ENCODE measurements at regions not wholly inside any gene's neighbourhood (a gene's known extent, or its start where the extent isn't known, plus 50 kb on each side); places are given as distances from the start of the nearest gene placed in this dataset.

GRCh38 chr6:167761794-167762258 lies 64.9 kb upstream of the AFDN start:
- H3K36me3 ChIP-seq (ENCODE audit: control insufficient read depth in 2 of 2, extremely low read depth in 1 of 2, insufficient read depth in 2 of 2, low read length in 2 of 2), result no peaks in the 10 kb centered on the region
- BruUV-seq (replicated peaks), result no TSS peak
- no peak overlapping the region for H3K9ac ChIP-seq (replicated peaks; ENCODE audit: extremely low read depth, insufficient read depth, low read length)
- ChIA-PET POLR2A (no interaction called here), CTCF (interaction anchor here (0.7 kb wide), 1 partner anchor 182 kb away, joined by 4 read pairs; no protein-coding TSS in a partner anchor)
- no peaks in the 10 kb centered on the region for H3K4me1 ChIP-seq (ENCODE audit: control insufficient read depth, extremely low read depth, insufficient read depth, low read length)
- H3K79me2 ChIP-seq (ENCODE audit: control insufficient read depth, insufficient read depth, low read length), result no peaks in the 10 kb centered on the region
- no peak overlapping the region for H3K27ac ChIP-seq (ENCODE audit: insufficient read depth, low read depth, low read length)
- FAIRE-seq (no peak), DNase-seq (ENCODE audit: low read depth, low spot score) (no peak)
- H3K27me3 ChIP-seq (ENCODE audit: control insufficient read depth in 2 of 2, insufficient read depth in 2 of 2, low read length in 2 of 2), result no peaks in the 10 kb centered on the region
- intact Hi-C loops (cut with micrococcal nuclease) (no loop called here), dilution Hi-C loops (cut with MboI; ENCODE audit: extremely low pct_ligation_motif_present, low sequenced_read_pairs) (no loop called here)
- H2AFZ ChIP-seq (ENCODE audit: low read depth, low read length), result no peak overlapping the region
- H3K4me3 ChIP-seq (replicated peaks in 1 of 3; ENCODE audit: insufficient read depth in 1 of 3, low read depth in 1 of 3, low read length in 3 of 3), result no peak overlapping the region
- H3K4me2 ChIP-seq (ENCODE audit: insufficient read depth, low read length), result no peak overlapping the region
- no peaks in the 10 kb centered on the region for H3K9me1 ChIP-seq (replicated peaks; ENCODE audit: control insufficient read depth, extremely low read depth, insufficient read depth, low read length)
- no peaks in the 10 kb centered on the region for H3K9me3 ChIP-seq (replicated peaks; ENCODE audit: control insufficient read depth, insufficient read depth, low read length)
- H4K20me1 ChIP-seq (replicated peaks; ENCODE audit: control insufficient read depth, extremely low read depth, insufficient read depth, low read length), result no peaks in the 10 kb centered on the region
- no peak for TF ChIP-seq MYC (IDR thresholded peaks at IDR 0.05; ENCODE audit: low read depth, low read length)
- no peak for TF ChIP-seq MAX (IDR thresholded peaks at IDR 0.05; ENCODE audit: insufficient read depth, insufficient read length)
- no peak for TF ChIP-seq POLR2A (IDR thresholded peaks at IDR 0.05; ENCODE audit: low read depth, low read length)
- TF ChIP-seq CTCF (IDR thresholded peaks at IDR 0.05; ENCODE audit: extremely low read depth in 1 of 2, insufficient read depth in 1 of 2, low read depth in 1 of 2, low read length in 2 of 2), result no peak
- no peak for TF ChIP-seq JUN (IDR thresholded peaks at IDR 0.05; ENCODE audit: borderline replicate concordance, insufficient read depth, insufficient read length, low read depth)
- TF ChIP-seq EZH2 (IDR thresholded peaks at IDR 0.05; ENCODE audit: borderline replicate concordance, low read depth, low read length, severe bottlenecking), result no peak
- TF ChIP-seq GATA2 (IDR thresholded peaks at IDR 0.05; ENCODE audit: insufficient read depth, insufficient read length, low read depth, low read length), result no peak
- TF ChIP-seq FOS (IDR thresholded peaks at IDR 0.05; ENCODE audit: borderline replicate concordance, insufficient read depth, low read length), result no peak
- TF ChIP-seq POLR2AphosphoS5 (IDR thresholded peaks at IDR 0.05; ENCODE audit: insufficient read depth, low read depth, low read length), result no peak

Data from endothelial cell of umbilical vein (primary cell).